K562 (cell line): ENCODE measurements at regions not wholly inside any gene's neighbourhood (a gene's known extent, or its start where the extent isn't known, plus 50 kb on each side); places are given as distances from the start of the nearest gene placed in this dataset.

Experiments used
- ATF7 ChIP-seq: fragments of 450-650 bp; IDR thresholded peaks from 2 replicates; pipeline ENCODE4 v1.7.1; 2014; ENCODE audit warnings: mild to moderate bottlenecking, moderate library complexity
- FIP1L1 ChIP-seq: fragments of 200-400 bp; formaldehyde crosslinking; IDR thresholded peaks from 2 replicates; pipeline ENCODE4 v1.6.1; 2018; ENCODE audit warnings: mild to moderate bottlenecking, low read depth, low read length; ENCODE audit not compliant: poor library complexity, severe bottlenecking
- SPI1 ChIP-seq: IDR thresholded peaks from 2 replicates; pipeline ENCODE4 v1.6.1; 2011; ENCODE audit warnings: low read depth, low read length, control low read depth, borderline replicate concordance
- TSC22D4 ChIP-seq: fragments of 450-650 bp; IDR thresholded peaks from 2 replicates; pipeline ENCODE4 v1.6.1; 2016; ENCODE audit warnings: missing genetic modification characterization, missing biosample characterization, control low read depth
- TF ChIP-seq, protein P1 (sequence below): sonication (generic); formaldehyde crosslinking; IDR thresholded peaks from 2 replicates; pipeline ENCODE4 v1.8.0; 2022; ENCODE audit warnings: mild to moderate bottlenecking, missing genetic modification reagents, borderline replicate concordance
- TF ChIP-seq, protein P2 (sequence below), 3 experiments: IDR thresholded peaks in 2 of 3; conservative IDR thresholded peaks in 1 of 3; 2 replicates each; pipeline ENCODE4 v1.5.1; 2011 to 2012; ENCODE audit warnings: low read length in 3 of 3, mild to moderate bottlenecking in 3 of 3, control low read depth in 2 of 3, improper control_type of control experiment in 1 of 3, inconsistent platforms in 1 of 3, low read depth in 1 of 3, mixed read lengths in 1 of 3, moderate library complexity in 1 of 3; ENCODE audit not compliant: insufficient read depth in 2 of 3
- TF ChIP-seq, protein P3 (sequence below), 2 experiments: fragments of 200-800 bp in 1 of 2; sonication (Bioruptor generic) in 1 of 2; sonication (generic) in 1 of 2; formaldehyde crosslinking in 1 of 2; IDR thresholded peaks in 1 of 2; conservative IDR thresholded peaks in 1 of 2; 2 replicates each; pipeline versions ENCODE4 v1.5.0 to v1.6.1; 2016 to 2020; ENCODE audit warnings: missing compliant biosample characterization in 1 of 2, missing genetic modification characterization in 1 of 2, missing genetic modification reagents in 1 of 2

DNA sequence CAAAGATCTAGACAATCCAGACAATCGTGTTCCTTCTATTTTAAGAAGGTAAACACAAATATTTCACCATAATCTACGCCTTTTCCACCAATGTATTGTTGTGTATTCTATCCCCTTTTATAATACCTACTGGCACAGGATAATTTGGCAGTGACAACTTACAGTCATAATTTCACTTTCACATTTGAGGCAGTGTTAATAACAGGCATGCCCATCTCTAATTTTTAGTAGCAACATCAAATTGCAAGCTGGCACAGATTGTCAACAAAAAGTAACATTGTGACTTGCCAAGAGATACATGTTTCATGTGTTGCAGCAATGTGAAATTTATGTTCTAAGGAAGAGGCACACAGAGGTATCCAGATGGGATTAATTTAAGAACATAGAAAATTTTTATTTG is 912.5 kb upstream of the PABPC4L start:
- TF ChIP-seq, protein P1, sequence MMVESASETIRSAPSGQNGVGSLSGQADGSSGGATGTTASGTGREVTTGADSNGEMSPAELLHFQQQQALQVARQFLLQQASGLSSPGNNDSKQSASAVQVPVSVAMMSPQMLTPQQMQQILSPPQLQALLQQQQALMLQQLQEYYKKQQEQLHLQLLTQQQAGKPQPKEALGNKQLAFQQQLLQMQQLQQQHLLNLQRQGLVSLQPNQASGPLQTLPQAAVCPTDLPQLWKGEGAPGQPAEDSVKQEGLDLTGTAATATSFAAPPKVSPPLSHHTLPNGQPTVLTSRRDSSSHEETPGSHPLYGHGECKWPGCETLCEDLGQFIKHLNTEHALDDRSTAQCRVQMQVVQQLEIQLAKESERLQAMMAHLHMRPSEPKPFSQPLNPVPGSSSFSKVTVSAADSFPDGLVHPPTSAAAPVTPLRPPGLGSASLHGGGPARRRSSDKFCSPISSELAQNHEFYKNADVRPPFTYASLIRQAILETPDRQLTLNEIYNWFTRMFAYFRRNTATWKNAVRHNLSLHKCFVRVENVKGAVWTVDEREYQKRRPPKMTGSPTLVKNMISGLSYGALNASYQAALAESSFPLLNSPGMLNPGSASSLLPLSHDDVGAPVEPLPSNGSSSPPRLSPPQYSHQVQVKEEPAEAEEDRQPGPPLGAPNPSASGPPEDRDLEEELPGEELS (CRISPR knock-in tag): no peak
- TF ChIP-seq FIP1L1 (no peak), ATF7 (no peak), TSC22D4 (tag) (no peak), SPI1 (no peak)
- TF ChIP-seq, protein P2, sequence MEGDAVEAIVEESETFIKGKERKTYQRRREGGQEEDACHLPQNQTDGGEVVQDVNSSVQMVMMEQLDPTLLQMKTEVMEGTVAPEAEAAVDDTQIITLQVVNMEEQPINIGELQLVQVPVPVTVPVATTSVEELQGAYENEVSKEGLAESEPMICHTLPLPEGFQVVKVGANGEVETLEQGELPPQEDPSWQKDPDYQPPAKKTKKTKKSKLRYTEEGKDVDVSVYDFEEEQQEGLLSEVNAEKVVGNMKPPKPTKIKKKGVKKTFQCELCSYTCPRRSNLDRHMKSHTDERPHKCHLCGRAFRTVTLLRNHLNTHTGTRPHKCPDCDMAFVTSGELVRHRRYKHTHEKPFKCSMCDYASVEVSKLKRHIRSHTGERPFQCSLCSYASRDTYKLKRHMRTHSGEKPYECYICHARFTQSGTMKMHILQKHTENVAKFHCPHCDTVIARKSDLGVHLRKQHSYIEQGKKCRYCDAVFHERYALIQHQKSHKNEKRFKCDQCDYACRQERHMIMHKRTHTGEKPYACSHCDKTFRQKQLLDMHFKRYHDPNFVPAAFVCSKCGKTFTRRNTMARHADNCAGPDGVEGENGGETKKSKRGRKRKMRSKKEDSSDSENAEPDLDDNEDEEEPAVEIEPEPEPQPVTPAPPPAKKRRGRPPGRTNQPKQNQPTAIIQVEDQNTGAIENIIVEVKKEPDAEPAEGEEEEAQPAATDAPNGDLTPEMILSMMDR (IDR thresholded peaks at IDR 0.05 in 2 of 3, conservative IDR thresholded peaks at IDR 0.05 in 1 of 3; ENCODE audit: insufficient read depth in 2 of 3, low read depth in 1 of 3, low read length in 3 of 3): no peak
- TF ChIP-seq, protein P3, sequence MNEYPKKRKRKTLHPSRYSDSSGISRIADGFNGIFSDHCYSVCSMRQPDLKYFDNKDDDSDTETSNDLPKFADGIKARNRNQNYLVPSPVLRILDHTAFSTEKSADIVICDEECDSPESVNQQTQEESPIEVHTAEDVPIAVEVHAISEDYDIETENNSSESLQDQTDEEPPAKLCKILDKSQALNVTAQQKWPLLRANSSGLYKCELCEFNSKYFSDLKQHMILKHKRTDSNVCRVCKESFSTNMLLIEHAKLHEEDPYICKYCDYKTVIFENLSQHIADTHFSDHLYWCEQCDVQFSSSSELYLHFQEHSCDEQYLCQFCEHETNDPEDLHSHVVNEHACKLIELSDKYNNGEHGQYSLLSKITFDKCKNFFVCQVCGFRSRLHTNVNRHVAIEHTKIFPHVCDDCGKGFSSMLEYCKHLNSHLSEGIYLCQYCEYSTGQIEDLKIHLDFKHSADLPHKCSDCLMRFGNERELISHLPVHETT (CRISPR knock-in tag; conservative IDR thresholded peaks at IDR 0.05 in 1 of 2, IDR thresholded peaks at IDR 0.05 in 1 of 2): no peak
